ENCODE measurements at regions not wholly inside any gene's neighbourhood (a gene's known extent, or its start where the extent isn't known, plus 50 kb on each side); places are given as distances from the start of the nearest gene placed in this dataset.
"Not testable (repeated sequence)": the region's sequence is repeated elsewhere in the genome, so short reads cannot be mapped to it uniquely, and the experiment has no call there.

DNA sequence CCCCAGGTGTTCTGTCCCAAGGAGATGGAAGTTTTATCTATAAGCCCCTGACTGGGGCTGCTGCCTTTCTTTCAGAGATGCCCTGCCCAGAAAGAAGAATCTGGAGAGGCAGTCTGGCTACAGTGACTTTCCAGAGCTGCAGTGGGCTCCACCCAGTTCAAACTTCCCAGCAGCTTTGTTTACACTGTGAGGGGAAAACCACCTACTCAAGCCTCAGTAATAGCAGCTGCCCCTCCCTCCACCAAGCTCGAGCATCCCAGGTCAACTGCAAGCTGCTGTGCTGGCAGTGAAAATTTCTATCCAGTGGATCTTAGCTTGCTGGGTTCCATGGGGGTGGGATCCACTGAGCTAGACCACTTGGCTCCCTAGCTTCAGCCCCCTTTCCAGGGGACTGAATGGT, 125.0 kb downstream of the TRIM42 start:
- TF ChIP-seq, protein P1, sequence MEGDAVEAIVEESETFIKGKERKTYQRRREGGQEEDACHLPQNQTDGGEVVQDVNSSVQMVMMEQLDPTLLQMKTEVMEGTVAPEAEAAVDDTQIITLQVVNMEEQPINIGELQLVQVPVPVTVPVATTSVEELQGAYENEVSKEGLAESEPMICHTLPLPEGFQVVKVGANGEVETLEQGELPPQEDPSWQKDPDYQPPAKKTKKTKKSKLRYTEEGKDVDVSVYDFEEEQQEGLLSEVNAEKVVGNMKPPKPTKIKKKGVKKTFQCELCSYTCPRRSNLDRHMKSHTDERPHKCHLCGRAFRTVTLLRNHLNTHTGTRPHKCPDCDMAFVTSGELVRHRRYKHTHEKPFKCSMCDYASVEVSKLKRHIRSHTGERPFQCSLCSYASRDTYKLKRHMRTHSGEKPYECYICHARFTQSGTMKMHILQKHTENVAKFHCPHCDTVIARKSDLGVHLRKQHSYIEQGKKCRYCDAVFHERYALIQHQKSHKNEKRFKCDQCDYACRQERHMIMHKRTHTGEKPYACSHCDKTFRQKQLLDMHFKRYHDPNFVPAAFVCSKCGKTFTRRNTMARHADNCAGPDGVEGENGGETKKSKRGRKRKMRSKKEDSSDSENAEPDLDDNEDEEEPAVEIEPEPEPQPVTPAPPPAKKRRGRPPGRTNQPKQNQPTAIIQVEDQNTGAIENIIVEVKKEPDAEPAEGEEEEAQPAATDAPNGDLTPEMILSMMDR (IDR thresholded peaks at IDR 0.05) = not testable (repeated sequence)
- not testable (repeated sequence) for TF ChIP-seq NRF1 (IDR thresholded peaks at IDR 0.05; ENCODE audit: low read depth, low read length); RCOR1 (IDR thresholded peaks at IDR 0.05; ENCODE audit: low read length); EP300 (IDR thresholded peaks at IDR 0.05; ENCODE audit: borderline replicate concordance in 1 of 2, low read depth in 1 of 2, low read length in 1 of 2)
